ENCODE measurements at regions not wholly inside any gene's neighbourhood (a gene's known extent, or its start where the extent isn't known, plus 50 kb on each side); places are given as distances from the start of the nearest gene placed in this dataset.

DNA sequence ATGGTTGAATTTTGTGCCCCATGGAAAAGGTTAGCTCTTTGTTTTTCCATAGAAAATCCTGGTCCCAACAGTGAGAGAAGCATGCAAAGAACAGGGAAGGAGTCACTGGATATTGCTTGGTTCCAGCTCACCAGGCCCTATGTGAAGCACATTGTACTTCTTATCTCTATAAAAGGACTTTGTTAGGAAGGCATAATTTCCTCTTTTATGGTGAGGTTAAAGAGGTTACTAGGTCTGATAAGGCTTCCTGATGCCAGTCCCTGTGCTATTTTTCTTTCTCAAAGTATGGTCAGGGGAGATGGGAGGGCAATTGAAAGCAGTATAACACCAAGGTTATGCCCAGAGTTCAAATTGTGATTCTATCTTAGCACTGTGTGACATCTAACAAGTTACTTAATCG, 162.6 kb downstream of the KIF18A start:
- no peak for TF ChIP-seq MAX (IDR thresholded peaks at IDR 0.05; ENCODE audit: low read depth, low read length)
- TF ChIP-seq, protein P1, sequence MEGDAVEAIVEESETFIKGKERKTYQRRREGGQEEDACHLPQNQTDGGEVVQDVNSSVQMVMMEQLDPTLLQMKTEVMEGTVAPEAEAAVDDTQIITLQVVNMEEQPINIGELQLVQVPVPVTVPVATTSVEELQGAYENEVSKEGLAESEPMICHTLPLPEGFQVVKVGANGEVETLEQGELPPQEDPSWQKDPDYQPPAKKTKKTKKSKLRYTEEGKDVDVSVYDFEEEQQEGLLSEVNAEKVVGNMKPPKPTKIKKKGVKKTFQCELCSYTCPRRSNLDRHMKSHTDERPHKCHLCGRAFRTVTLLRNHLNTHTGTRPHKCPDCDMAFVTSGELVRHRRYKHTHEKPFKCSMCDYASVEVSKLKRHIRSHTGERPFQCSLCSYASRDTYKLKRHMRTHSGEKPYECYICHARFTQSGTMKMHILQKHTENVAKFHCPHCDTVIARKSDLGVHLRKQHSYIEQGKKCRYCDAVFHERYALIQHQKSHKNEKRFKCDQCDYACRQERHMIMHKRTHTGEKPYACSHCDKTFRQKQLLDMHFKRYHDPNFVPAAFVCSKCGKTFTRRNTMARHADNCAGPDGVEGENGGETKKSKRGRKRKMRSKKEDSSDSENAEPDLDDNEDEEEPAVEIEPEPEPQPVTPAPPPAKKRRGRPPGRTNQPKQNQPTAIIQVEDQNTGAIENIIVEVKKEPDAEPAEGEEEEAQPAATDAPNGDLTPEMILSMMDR (IDR thresholded peaks at IDR 0.05; ENCODE audit: low read depth, low read length), result no peak
- TF ChIP-seq POLR2A (IDR thresholded peaks at IDR 0.05; ENCODE audit: extremely low read depth, insufficient read length), result no peak

Data from NB4 (cell line).